ENCODE measurements at regions not wholly inside any gene's neighbourhood (a gene's known extent, or its start where the extent isn't known, plus 50 kb on each side); places are given as distances from the start of the nearest gene placed in this dataset.

GRCh38 chr9:117480729-117481128 lies 65.9 kb upstream of the ASTN2 start:
- Histone ChIP-seq H3K9me3 (ENCODE audit: control insufficient read depth in 1 of 2, low read length in 2 of 2) (no peaks in the 10 kb centered on the region), H3K27me3 (ENCODE audit: low read depth, low read length) (no peaks in the 10 kb centered on the region), H3K4me1 (ENCODE audit: control insufficient read depth in 1 of 2, insufficient read depth in 2 of 2, low read length in 2 of 2) (no peaks in the 10 kb centered on the region)

DNA sequence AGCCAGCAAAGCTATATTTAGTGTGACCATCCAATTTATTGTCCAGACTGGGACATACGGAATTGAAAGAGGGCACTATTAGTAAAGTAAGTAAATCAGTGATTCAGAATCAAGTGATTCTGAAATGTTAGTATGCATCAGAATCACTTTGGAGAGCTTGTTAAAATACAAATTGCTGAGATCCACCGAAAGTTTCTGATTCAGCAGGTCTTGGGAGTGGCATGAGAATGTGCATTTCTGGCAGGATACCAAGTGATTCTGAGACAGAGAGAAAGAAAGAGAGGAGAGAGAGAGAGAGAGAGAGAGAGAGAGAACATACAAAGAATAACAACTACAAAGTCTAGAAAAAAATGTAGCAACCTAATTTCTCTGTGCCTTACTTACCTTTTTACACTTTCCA lies 65.4 kb upstream of the ASTN2 start:
- Histone ChIP-seq H3K27me3 (ENCODE audit: low read depth, low read length) (no peaks in the 10 kb centered on the region), H3K4me3 (ENCODE audit: low read depth in 1 of 2, low read length in 2 of 2) (no peak overlapping the region), H3K4me1 (ENCODE audit: control insufficient read depth in 1 of 2, insufficient read depth in 2 of 2, low read length in 2 of 2) (no peaks in the 10 kb centered on the region), H3K9me3 (ENCODE audit: control insufficient read depth in 1 of 2, low read length in 2 of 2) (no peaks in the 10 kb centered on the region), H3K36me3 (ENCODE audit: control insufficient read depth in 1 of 2, insufficient read depth in 2 of 2, low read length in 2 of 2) (no peaks in the 10 kb centered on the region), H3K27ac (ENCODE audit: low read length) (no peak overlapping the region)

More at GRCh38 chr9:117480729-117481128, 65.9 kb upstream of the ASTN2 start:
- H3K4me3 ChIP-seq (ENCODE audit: low read depth in 1 of 2, low read length in 2 of 2): no peak overlapping the region
- no peak overlapping the region for H3K27ac ChIP-seq (ENCODE audit: low read length)
- H3K36me3 ChIP-seq (ENCODE audit: control insufficient read depth in 1 of 2, insufficient read depth in 2 of 2, low read length in 2 of 2): no peaks in the 10 kb centered on the region

- H3K36me3 ChIP-seq (ENCODE audit: control insufficient read depth in 1 of 2, insufficient read depth in 2 of 2, low read length in 2 of 2): no peaks in the 10 kb centered on the region
- H3K4me1 ChIP-seq (ENCODE audit: control insufficient read depth in 1 of 2, insufficient read depth in 2 of 2, low read length in 2 of 2): no peaks in the 10 kb centered on the region
- H3K27me3 ChIP-seq (ENCODE audit: low read depth, low read length): no peaks in the 10 kb centered on the region
- H3K27ac ChIP-seq (ENCODE audit: low read length): no peak overlapping the region
- no peaks in the 10 kb centered on the region for H3K9me3 ChIP-seq (ENCODE audit: control insufficient read depth in 1 of 2, low read length in 2 of 2)
- H3K4me3 ChIP-seq (ENCODE audit: low read depth in 1 of 2, low read length in 2 of 2): no peak overlapping the region
Measured at GRCh38 chr9:117473293-117473692, 58.4 kb upstream of the ASTN2 start.

DNA sequence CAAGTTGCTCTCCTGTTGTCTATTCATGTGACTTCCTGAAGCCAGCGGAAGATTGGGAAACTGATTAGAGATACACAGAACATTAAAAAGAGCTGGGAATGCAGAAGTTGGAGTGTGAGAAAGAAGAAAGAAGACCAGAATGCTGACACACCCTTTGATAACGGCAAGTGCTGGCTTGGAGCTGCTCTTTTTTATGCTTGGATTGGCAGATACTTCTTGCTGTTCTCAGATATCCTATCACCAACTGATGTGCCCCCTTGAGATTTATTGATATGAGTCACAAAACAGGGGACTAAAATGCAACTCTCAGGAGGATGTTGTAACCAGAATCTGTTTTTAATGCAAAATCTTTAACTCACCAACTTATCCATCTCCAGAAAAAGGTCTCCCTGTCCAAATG lies 56.0 kb upstream of the ASTN2 start:
- Histone ChIP-seq H3K4me3 (ENCODE audit: low read depth in 1 of 2, low read length in 2 of 2) (no peak overlapping the region), H3K9me3 (ENCODE audit: control insufficient read depth in 1 of 2, low read length in 2 of 2) (no peaks in the 10 kb centered on the region), H3K27ac (ENCODE audit: low read length) (no peak overlapping the region), H3K4me1 (ENCODE audit: control insufficient read depth in 1 of 2, insufficient read depth in 2 of 2, low read length in 2 of 2) (no peaks in the 10 kb centered on the region), H3K36me3 (ENCODE audit: control insufficient read depth in 1 of 2, insufficient read depth in 2 of 2, low read length in 2 of 2) (no peaks in the 10 kb centered on the region), H3K27me3 (ENCODE audit: low read depth, low read length) (no peaks in the 10 kb centered on the region)

DNA sequence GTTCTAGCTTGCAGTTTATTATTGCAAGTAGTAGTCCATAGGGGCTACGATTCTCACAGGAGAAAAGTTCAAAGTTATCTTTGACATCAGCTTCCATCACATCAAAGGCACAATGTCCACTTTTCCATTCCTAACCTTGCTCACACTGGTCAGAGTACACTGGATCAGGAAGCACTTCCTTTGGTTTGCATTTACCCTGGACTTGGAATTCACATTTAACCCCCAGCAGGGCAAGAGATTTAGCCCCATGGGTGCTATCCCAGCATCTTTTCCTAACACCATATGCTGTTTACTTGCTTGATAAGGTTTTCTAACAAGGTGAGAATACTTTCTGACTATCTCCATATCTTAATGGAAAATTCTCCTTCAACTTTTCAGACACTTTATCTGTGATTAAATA lies 55.6 kb upstream of the ASTN2 start:
- Histone ChIP-seq H3K4me3 (ENCODE audit: low read depth in 1 of 2, low read length in 2 of 2) (no peak overlapping the region), H3K9me3 (ENCODE audit: control insufficient read depth in 1 of 2, low read length in 2 of 2) (no peaks in the 10 kb centered on the region), H3K27me3 (ENCODE audit: low read depth, low read length) (no peaks in the 10 kb centered on the region), H3K27ac (ENCODE audit: low read length) (no peak overlapping the region), H3K4me1 (ENCODE audit: control insufficient read depth in 1 of 2, insufficient read depth in 2 of 2, low read length in 2 of 2) (no peaks in the 10 kb centered on the region), H3K36me3 (ENCODE audit: control insufficient read depth in 1 of 2, insufficient read depth in 2 of 2, low read length in 2 of 2) (no peaks in the 10 kb centered on the region)

DNA sequence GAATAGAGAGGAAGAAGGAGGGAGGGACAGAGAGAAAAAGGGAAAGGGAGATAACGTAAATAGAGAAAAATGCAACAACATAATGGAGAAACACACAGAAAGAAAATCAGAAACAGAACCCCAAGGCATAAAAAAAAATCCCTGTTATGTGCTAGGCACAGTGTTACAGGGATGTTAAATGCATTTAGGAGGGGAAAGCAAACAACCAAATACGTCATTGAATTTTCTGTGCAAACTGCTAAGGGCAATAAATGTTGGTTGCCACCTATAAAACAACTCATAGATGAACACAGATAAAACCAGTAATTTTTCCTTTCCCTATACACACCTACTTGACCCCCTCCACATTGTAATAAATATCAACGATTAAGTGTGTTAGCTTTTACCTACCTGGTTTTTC lies 51.3 kb upstream of the ASTN2 start:
- Histone ChIP-seq H3K9me3 (ENCODE audit: control insufficient read depth in 1 of 2, low read length in 2 of 2) (no peaks in the 10 kb centered on the region), H3K4me3 (ENCODE audit: low read depth in 1 of 2, low read length in 2 of 2) (no peak overlapping the region), H3K27me3 (ENCODE audit: low read depth, low read length) (no peaks in the 10 kb centered on the region), H3K4me1 (ENCODE audit: control insufficient read depth in 1 of 2, insufficient read depth in 2 of 2, low read length in 2 of 2) (no peaks in the 10 kb centered on the region), H3K36me3 (ENCODE audit: control insufficient read depth in 1 of 2, insufficient read depth in 2 of 2, low read length in 2 of 2) (no peaks in the 10 kb centered on the region), H3K27ac (ENCODE audit: low read length) (no peak overlapping the region)

GRCh38 chr9:117465706-117466105 lies 50.8 kb upstream of the ASTN2 start:
- Histone ChIP-seq H3K36me3 (ENCODE audit: control insufficient read depth in 1 of 2, insufficient read depth in 2 of 2, low read length in 2 of 2) (no peaks in the 10 kb centered on the region), H3K27me3 (ENCODE audit: low read depth, low read length) (no peaks in the 10 kb centered on the region), H3K27ac (ENCODE audit: low read length) (no peak overlapping the region), H3K9me3 (ENCODE audit: control insufficient read depth in 1 of 2, low read length in 2 of 2) (no peaks in the 10 kb centered on the region), H3K4me1 (ENCODE audit: control insufficient read depth in 1 of 2, insufficient read depth in 2 of 2, low read length in 2 of 2) (no peaks in the 10 kb centered on the region), H3K4me3 (ENCODE audit: low read depth in 1 of 2, low read length in 2 of 2) (no peak overlapping the region)

- Histone ChIP-seq H3K27ac (ENCODE audit: low read length) (no peak overlapping the region), H3K4me1 (ENCODE audit: control insufficient read depth in 1 of 2, insufficient read depth in 2 of 2, low read length in 2 of 2) (no peaks in the 10 kb centered on the region), H3K4me3 (ENCODE audit: low read depth in 1 of 2, low read length in 2 of 2) (no peak overlapping the region), H3K36me3 (ENCODE audit: control insufficient read depth in 1 of 2, insufficient read depth in 2 of 2, low read length in 2 of 2) (no peaks in the 10 kb centered on the region), H3K9me3 (ENCODE audit: control insufficient read depth in 1 of 2, low read length in 2 of 2) (no peaks in the 10 kb centered on the region), H3K27me3 (ENCODE audit: low read depth, low read length) (no peaks in the 10 kb centered on the region)
Measured at GRCh38 chr9:117464941-117465616, 50.2 kb upstream of the ASTN2 start.
